DND-41 (cell line): ENCODE measurements at regions not wholly inside any gene's neighbourhood (a gene's known extent, or its start where the extent isn't known, plus 50 kb on each side); places are given as distances from the start of the nearest gene placed in this dataset.

Source experiments
- CTCF ChIP-seq: IDR thresholded peaks from 2 replicates; pipeline ENCODE4 v1.5.1; 2012; ENCODE audit warnings: borderline replicate concordance, low read length, moderate library complexity, mild to moderate bottlenecking; ENCODE audit not compliant: poor library complexity, severe bottlenecking; ENCODE audit errors: extremely low read depth
- EZH2 ChIP-seq: IDR thresholded peaks from 3 replicates; pipeline ENCODE4 v1.6.1; 2012; ENCODE audit warnings: borderline replicate concordance, low read depth, mild to moderate bottlenecking, moderate library complexity, low read length, inconsistent platforms; ENCODE audit not compliant: severe bottlenecking

DNA sequence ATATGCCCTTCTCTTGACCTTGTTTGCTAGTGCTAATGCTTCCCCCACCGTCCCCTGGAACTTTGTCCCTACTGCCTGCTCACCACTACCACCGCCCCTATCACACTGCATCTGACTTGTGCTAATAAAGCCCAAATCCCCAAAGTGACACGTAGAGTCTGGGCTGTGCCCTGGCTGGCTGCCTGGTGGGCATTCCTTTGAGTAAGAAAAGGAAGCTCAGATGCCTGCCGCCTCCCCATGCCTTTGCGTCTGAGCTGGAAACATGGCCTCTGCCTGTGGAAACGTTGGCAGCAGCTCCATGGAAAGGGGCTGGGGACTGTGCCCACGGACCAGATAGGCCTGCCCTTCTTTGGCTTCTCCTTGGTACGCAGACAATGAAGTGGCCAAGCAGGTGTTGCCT is 138.3 kb downstream of the CYP26A1 start:
- TF ChIP-seq EZH2 (no peak), CTCF (no peak)
